Ovary (tissue), 3 donors: ENCODE measurements at regions not wholly inside any gene's neighbourhood (a gene's known extent, or its start where the extent isn't known, plus 50 kb on each side); places are given as distances from the start of the nearest gene placed in this dataset.

Experiments used
- CTCF ChIP-seq, 3 donors: fragments of 450-650 bp in 2 of 3; fragments of 200-600 bp in 1 of 3; IDR thresholded peaks; one replicate each; pipeline versions ENCODE4 v1.5.1 to v1.8.0; 2016 to 2022; ENCODE audit warnings: antibody characterized with exemption in 3 of 3, mild to moderate bottlenecking in 1 of 3
- EP300 ChIP-seq: sonication (generic); formaldehyde crosslinking; IDR thresholded peaks from one replicate; pipeline ENCODE4 v1.6.1; 2017; ENCODE audit warnings: antibody characterized with exemption
- POLR2A ChIP-seq: fragments of 450-650 bp; IDR thresholded peaks from one replicate; pipeline ENCODE4 v1.6.1; 2017; ENCODE audit warnings: antibody characterized with exemption, mild to moderate bottlenecking, moderate library complexity
- donor health status: DM: no; HTN: no; CAD: no.

- no peak for TF ChIP-seq CTCF (IDR thresholded peaks at IDR 0.05)
- TF ChIP-seq POLR2A: no peak
- no peak for TF ChIP-seq EP300
These were observed 130.0 kb upstream of the BNIP2 start for GRCh38 chr15:59819092-59819491.
